WTC11 (cell line): ENCODE measurements at regions not wholly inside any gene's neighbourhood (a gene's known extent, or its start where the extent isn't known, plus 50 kb on each side); places are given as distances from the start of the nearest gene placed in this dataset.

Experiments
- ATAC-seq: fragments of 200-7000 bp; cut with Tn5 transposase; 2 replicates; pipeline ENCODE4 v1.10.0; 2021; ENCODE audit warnings: mild to moderate bottlenecking, moderate library complexity
- CTCF ChIA-PET: fragments of 300-600 bp; sonication (Branson Sonifier 250); formaldehyde crosslinking; loops from one replicate; lab custom pipeline; 2021; ENCODE audit warnings: antibody characterized with exemption; lab: Charles Lee
- POLR2A ChIA-PET: fragments of 350-600 bp; sonication (Branson Sonifier 250); formaldehyde crosslinking; loops from one replicate; lab custom pipeline; 2021; ENCODE audit warnings: antibody characterized with exemption; lab: Charles Lee
- DNase-seq: peaks from one replicate; pipeline ENCODE4 v3.0.0; 2021; ENCODE audit warnings: low spot score
- H3K27ac Mint-ChIP-seq: 2 replicates; pipeline ENCODE4 v1.8.0; 2021; ENCODE audit warnings: mixed read lengths
- H3K27me3 Mint-ChIP-seq: 2 replicates; pipeline ENCODE4 v1.8.0; 2021; ENCODE audit warnings: low read depth, mild to moderate bottlenecking, moderate library complexity, mixed read lengths
- H3K36me3 Mint-ChIP-seq: 2 replicates; pipeline ENCODE4 v1.8.0; 2021; ENCODE audit warnings: mixed read lengths
- H3K4me1 Mint-ChIP-seq: 2 replicates; pipeline ENCODE4 v1.8.0; 2022; ENCODE audit warnings: mixed read lengths
- H3K4me3 Mint-ChIP-seq: 2 replicates; pipeline ENCODE4 v1.8.0; 2021; ENCODE audit warnings: mild to moderate bottlenecking, moderate library complexity, mixed read lengths
- H3K9me3 Mint-ChIP-seq: 2 replicates; pipeline ENCODE4 v1.8.0; 2021; ENCODE audit warnings: mixed read lengths
- ARID4B ChIP-seq: sonication (generic); formaldehyde crosslinking; IDR thresholded peaks from 2 replicates; pipeline ENCODE4 v1.8.0; 2023; ENCODE audit warnings: missing genetic modification reagents, mild to moderate bottlenecking, borderline replicate concordance
- CDX4 ChIP-seq: fragments of 250-450 bp; sonication (Bioruptor Pico); IDR thresholded peaks from 2 replicates; pipeline ENCODE4 v1.9.0; 2021; ENCODE audit warnings: moderate library complexity, mild to moderate bottlenecking, inconsistent platforms, borderline replicate concordance
- EMX1 ChIP-seq: fragments of 250-450 bp; sonication (Bioruptor Pico); IDR thresholded peaks from 2 replicates; pipeline ENCODE4 v1.8.0; 2021; ENCODE audit warnings: mild to moderate bottlenecking
- FOXP4 ChIP-seq: sonication (generic); formaldehyde crosslinking; IDR thresholded peaks from 2 replicates; pipeline ENCODE4 v1.8.0; 2022; ENCODE audit warnings: mild to moderate bottlenecking, missing genetic modification reagents
- GTF2I ChIP-seq: fragments of 250-450 bp; sonication (Bioruptor Pico); conservative IDR thresholded peaks from 2 replicates; pipeline ENCODE4 v1.4.0; 2021; ENCODE audit warnings: mild to moderate bottlenecking
- JAZF1 ChIP-seq: fragments of 250-450 bp; sonication (Bioruptor Pico); IDR thresholded peaks from 2 replicates; pipeline ENCODE4 v1.9.0; 2021; ENCODE audit warnings: moderate library complexity, mild to moderate bottlenecking, inconsistent platforms
- MAX ChIP-seq: sonication (generic); formaldehyde crosslinking; IDR thresholded peaks from 2 replicates; pipeline ENCODE4 v1.8.0; 2022; ENCODE audit warnings: mild to moderate bottlenecking, missing genetic modification reagents
- NFYB ChIP-seq: sonication (generic); formaldehyde crosslinking; conservative IDR thresholded peaks from 2 replicates; pipeline ENCODE4 v1.8.0; 2022; ENCODE audit warnings: low read depth, missing genetic modification reagents
- NR3C1 ChIP-seq: sonication (generic); formaldehyde crosslinking; conservative IDR thresholded peaks from 2 replicates; pipeline ENCODE4 v1.8.1; 2023; ENCODE audit warnings: low read depth, mild to moderate bottlenecking, missing genetic modification reagents
- PRDM15 ChIP-seq: sonication (generic); formaldehyde crosslinking; IDR thresholded peaks from 2 replicates; pipeline ENCODE4 v1.8.0; 2022; ENCODE audit warnings: missing genetic modification reagents
- PRRX2 ChIP-seq: fragments of 250-450 bp; sonication (Bioruptor Pico); IDR thresholded peaks from 2 replicates; pipeline ENCODE4 v1.8.0; 2021; ENCODE audit warnings: mild to moderate bottlenecking
- TP53 ChIP-seq: sonication (generic); formaldehyde crosslinking; IDR thresholded peaks from 2 replicates; pipeline ENCODE4 v1.8.1; 2023; ENCODE audit warnings: mild to moderate bottlenecking, missing genetic modification reagents
- USF2 ChIP-seq: sonication (generic); formaldehyde crosslinking; IDR thresholded peaks from 2 replicates; pipeline ENCODE4 v1.8.1; 2023; ENCODE audit warnings: mild to moderate bottlenecking, missing genetic modification reagents, moderate library complexity
- ZBTB21 ChIP-seq: sonication (generic); formaldehyde crosslinking; IDR thresholded peaks from 2 replicates; pipeline ENCODE4 v1.8.1; 2023; ENCODE audit warnings: mild to moderate bottlenecking, missing genetic modification reagents, borderline replicate concordance
- ZNF121 ChIP-seq: sonication (generic); formaldehyde crosslinking; IDR thresholded peaks from 2 replicates; pipeline ENCODE4 v1.8.0; 2023; ENCODE audit warnings: missing genetic modification reagents

- TF ChIP-seq EMX1 (CRISPR knock-in tag) (no peak), NR3C1 (no peak), ARID4B (CRISPR knock-in tag) (no peak), MAX (no peak), GTF2I (no peak), USF2 (CRISPR knock-in tag) (no peak), ZBTB21 (CRISPR knock-in tag) (no peak), PRRX2 (no peak), NFYB (CRISPR knock-in tag) (no peak), TP53 (CRISPR knock-in tag) (no peak), FOXP4 (CRISPR knock-in tag) (no peak), PRDM15 (CRISPR knock-in tag) (no peak), CDX4 (CRISPR knock-in tag) (no peak), JAZF1 (no peak), ZNF121 (no peak)
- Mint-ChIP-seq H3K36me3 (no peaks in the 10 kb centered on the region), H3K4me3 (no peak overlapping the region), H3K9me3 (no peaks in the 10 kb centered on the region), H3K4me1 (peaks cover 46% of the 10 kb centered on the region), H3K27ac (0 out of 2 replicates have a peak overlapping the region, but pooled peaks have one; percentile 13), H3K27me3 (no peaks in the 10 kb centered on the region)
- ATAC-seq, result no peak
- POLR2A ChIA-PET, result no interaction called here
- CTCF ChIA-PET, result interaction anchor here (1.4 to 1.6 kb wide), 2 partner anchors 26 to 139 kb away, joined by 5 to 6 read pairs; no protein-coding TSS in a partner anchor
- no peak for DNase-seq
These were observed 120.1 kb upstream of the PRICKLE2 start for GRCh38 chr3:64345371-64345770.
